Fibroblast of lung (primary cell): ENCODE measurements at regions not wholly inside any gene's neighbourhood (a gene's known extent, or its start where the extent isn't known, plus 50 kb on each side); places are given as distances from the start of the nearest gene placed in this dataset.

Experiments
- DNase-seq, 2 donors: peaks; one replicate each; pipeline versions ENCODE4 v3.0.0 to v3.0.0-alpha.2; 2010; ENCODE audit warnings: low read depth in 2 of 2
- H2AFZ ChIP-seq: 2 replicates; pipeline ENCODE4 v1.5.1; 2012; ENCODE audit warnings: low read length, control low read depth, inconsistent platforms
- H3K27ac ChIP-seq: 2 replicates; pipeline ENCODE4 v1.5.1; 2011; ENCODE audit warnings: low read length, control low read depth; ENCODE audit not compliant: insufficient read depth
- H3K27me3 ChIP-seq: 2 replicates; pipeline ENCODE4 v1.5.1; 2011; ENCODE audit warnings: mild to moderate bottlenecking, low read length; ENCODE audit not compliant: control insufficient read depth, insufficient read depth
- H3K36me3 ChIP-seq: 2 replicates; pipeline ENCODE4 v1.5.1; 2011; ENCODE audit warnings: low read length; ENCODE audit not compliant: control insufficient read depth, insufficient read depth
- H3K4me1 ChIP-seq: 2 replicates; pipeline ENCODE4 v1.5.1; 2011; ENCODE audit warnings: low read length; ENCODE audit not compliant: control insufficient read depth, insufficient read depth; ENCODE audit errors: extremely low read depth
- H3K4me2 ChIP-seq: 2 replicates; pipeline ENCODE4 v1.5.1; 2011; ENCODE audit warnings: low read length, control low read depth; ENCODE audit not compliant: insufficient read depth; ENCODE audit errors: extremely low read depth
- H3K4me3 ChIP-seq, 4 experiments: fragments of 200-600 bp in 1 of 4; sonication (generic) in 1 of 4; replicated peaks in 1 of 4; 2 replicates each; pipeline ENCODE4 v1.5.1; 2011 to 2016; ENCODE audit warnings: low read length in 4 of 4, low read depth in 3 of 4, mild to moderate bottlenecking in 3 of 4, control low read depth in 2 of 4, inconsistent platforms in 1 of 4, mixed read lengths in 1 of 4; ENCODE audit not compliant: insufficient read depth in 1 of 4; ENCODE audit errors: control extremely low read depth in 1 of 4
- H3K79me2 ChIP-seq: 2 replicates; pipeline ENCODE4 v1.5.1; 2012; ENCODE audit warnings: mild to moderate bottlenecking, low read length, inconsistent platforms; ENCODE audit not compliant: control insufficient read depth, insufficient read depth
- H3K9ac ChIP-seq: 2 replicates; pipeline ENCODE4 v1.5.1; 2011; ENCODE audit warnings: mild to moderate bottlenecking, low read length, control low read depth; ENCODE audit not compliant: insufficient read depth
- H3K9me3 ChIP-seq: 2 replicates; pipeline ENCODE4 v1.5.1; 2012; ENCODE audit warnings: low read depth, low read length; ENCODE audit not compliant: control insufficient read depth, insufficient read depth
- H4K20me1 ChIP-seq: 2 replicates; pipeline ENCODE4 v1.5.1; 2011; ENCODE audit warnings: low read length; ENCODE audit not compliant: control insufficient read depth, insufficient read depth; ENCODE audit errors: extremely low read depth
- EZH2 ChIP-seq: IDR thresholded peaks from 2 replicates; pipeline ENCODE4 v1.5.1; 2012; ENCODE audit warnings: low read length, control low read depth, mild to moderate bottlenecking; ENCODE audit errors: missing control alignments
- TF ChIP-seq, protein P1 (sequence below), 2 donors: IDR thresholded peaks in 1 of 2; conservative IDR thresholded peaks in 1 of 2; 1 replicate in 1 of 2; 2 replicates in 1 of 2; pipeline ENCODE4 v1.5.1; 2011 to 2012; ENCODE audit warnings: low read length in 2 of 2, control low read depth in 1 of 2, inconsistent platforms in 1 of 2, low read depth in 1 of 2, mild to moderate bottlenecking in 1 of 2

DNA sequence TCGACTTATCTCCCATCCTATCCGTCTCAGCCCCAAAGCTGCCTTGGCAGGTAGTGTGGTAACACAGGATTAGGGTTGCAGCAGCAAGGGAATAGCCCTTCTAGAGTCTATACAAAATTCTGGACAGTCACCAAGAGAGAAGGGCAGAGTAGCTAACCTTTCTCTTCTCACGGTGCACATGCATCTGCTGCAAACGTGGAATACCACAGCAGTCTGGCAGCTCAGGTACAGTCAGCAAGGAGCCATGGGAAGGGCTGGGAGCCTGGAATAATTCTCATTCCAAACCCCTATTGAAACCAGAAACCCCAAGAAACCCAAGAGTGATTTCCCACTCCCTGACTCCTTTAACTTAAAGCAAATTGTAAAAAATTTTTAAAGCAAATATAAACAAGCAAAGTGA, 92.3 kb upstream of the THRB start:
- no peak overlapping the region for H3K4me2 ChIP-seq
- no peaks in the 10 kb centered on the region for H4K20me1 ChIP-seq

DNA sequence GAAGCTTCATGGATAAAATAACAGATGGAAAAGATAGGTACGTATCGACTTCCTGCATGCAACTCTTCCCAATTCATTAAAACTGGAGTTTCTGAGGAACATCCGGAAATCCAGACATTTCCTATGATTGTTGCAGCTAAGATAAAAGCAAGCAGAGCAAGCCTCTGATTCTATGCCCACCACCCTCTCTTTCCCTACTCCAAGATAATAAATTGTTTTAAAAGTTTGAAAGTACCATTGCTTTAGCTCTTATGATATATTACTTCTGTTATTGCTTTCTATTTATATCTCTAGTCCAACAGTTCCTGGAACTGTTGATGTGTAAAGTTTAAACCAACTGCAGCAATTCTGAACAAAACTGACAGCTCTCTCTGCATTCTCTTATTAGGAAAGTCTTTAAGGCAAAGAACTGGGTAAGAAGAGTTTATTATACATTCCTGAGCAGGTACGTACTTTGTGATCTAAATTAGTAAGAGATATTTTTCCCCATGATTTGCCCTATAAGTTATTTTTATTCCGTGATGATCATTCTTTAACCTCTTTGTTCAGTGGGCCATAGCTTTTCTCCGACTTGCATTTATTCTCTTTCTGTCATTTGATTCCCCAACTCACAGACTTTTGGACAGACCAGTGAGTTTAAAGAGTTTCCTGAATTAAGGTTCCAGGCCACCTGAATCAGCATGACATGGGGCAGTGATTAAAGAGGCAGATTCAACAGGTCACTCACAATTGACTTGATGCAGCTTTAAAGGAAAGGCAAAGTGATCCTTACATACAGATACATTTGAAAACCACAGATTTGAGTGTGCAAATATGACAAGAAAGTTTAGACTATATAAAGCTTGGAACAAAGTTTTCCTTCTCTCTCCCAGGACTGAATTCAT, 94.2 kb upstream of the THRB start:
- TF ChIP-seq, protein P1, sequence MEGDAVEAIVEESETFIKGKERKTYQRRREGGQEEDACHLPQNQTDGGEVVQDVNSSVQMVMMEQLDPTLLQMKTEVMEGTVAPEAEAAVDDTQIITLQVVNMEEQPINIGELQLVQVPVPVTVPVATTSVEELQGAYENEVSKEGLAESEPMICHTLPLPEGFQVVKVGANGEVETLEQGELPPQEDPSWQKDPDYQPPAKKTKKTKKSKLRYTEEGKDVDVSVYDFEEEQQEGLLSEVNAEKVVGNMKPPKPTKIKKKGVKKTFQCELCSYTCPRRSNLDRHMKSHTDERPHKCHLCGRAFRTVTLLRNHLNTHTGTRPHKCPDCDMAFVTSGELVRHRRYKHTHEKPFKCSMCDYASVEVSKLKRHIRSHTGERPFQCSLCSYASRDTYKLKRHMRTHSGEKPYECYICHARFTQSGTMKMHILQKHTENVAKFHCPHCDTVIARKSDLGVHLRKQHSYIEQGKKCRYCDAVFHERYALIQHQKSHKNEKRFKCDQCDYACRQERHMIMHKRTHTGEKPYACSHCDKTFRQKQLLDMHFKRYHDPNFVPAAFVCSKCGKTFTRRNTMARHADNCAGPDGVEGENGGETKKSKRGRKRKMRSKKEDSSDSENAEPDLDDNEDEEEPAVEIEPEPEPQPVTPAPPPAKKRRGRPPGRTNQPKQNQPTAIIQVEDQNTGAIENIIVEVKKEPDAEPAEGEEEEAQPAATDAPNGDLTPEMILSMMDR (conservative IDR thresholded peaks at IDR 0.05 in 1 of 2, IDR thresholded peaks at IDR 0.05 in 1 of 2; ENCODE audit: low read depth in 1 of 2, low read length in 2 of 2), result no peak
- no peak for TF ChIP-seq EZH2

More for the DNA sequence above, 92.3 kb upstream of the THRB start:
- no peak for DNase-seq
- H3K27ac ChIP-seq, result no peak overlapping the region
- no peak overlapping the region for H3K9ac ChIP-seq
- no peak overlapping the region for H3K4me3 ChIP-seq
- no peaks in the 10 kb centered on the region for H3K4me1 ChIP-seq
- no peaks in the 10 kb centered on the region for H3K9me3 ChIP-seq
- no peak for TF ChIP-seq EZH2
- TF ChIP-seq, protein P1 (conservative IDR thresholded peaks at IDR 0.05 in 1 of 2, IDR thresholded peaks at IDR 0.05 in 1 of 2; ENCODE audit: low read depth in 1 of 2, low read length in 2 of 2), result no peak
- H3K27me3 ChIP-seq, result peaks cover 2% of the 10 kb centered on the region
- H3K79me2 ChIP-seq, result no peaks in the 10 kb centered on the region
- no peak overlapping the region for H2AFZ ChIP-seq
- no peaks in the 10 kb centered on the region for H3K36me3 ChIP-seq

DNA sequence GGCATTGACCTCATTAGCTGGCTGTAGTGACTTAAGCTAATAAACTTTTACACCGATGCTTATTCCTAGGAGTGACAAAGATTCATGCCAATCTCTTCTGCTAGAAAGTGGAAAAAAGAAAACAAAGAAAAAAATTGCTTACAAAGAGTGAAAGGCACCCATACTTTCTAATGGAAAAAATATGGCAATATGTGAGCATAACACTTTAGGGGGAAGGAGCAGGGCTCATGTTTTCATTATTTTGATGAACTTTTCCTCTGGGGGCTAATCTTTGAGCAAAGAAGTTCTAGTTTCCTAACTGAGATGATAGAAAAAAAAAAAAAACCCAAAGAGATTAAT, 94.8 kb upstream of the THRB start:
- peaks cover 2% of the 10 kb centered on the region for H3K27me3 ChIP-seq
- no peaks in the 10 kb centered on the region for H3K9me3 ChIP-seq
- no peak overlapping the region for H2AFZ ChIP-seq
- no peaks in the 10 kb centered on the region for H4K20me1 ChIP-seq
- DNase-seq, result no peak
- no peak overlapping the region for H3K4me2 ChIP-seq
- no peak for TF ChIP-seq EZH2
- TF ChIP-seq, protein P1 (conservative IDR thresholded peaks at IDR 0.05 in 1 of 2, IDR thresholded peaks at IDR 0.05 in 1 of 2; ENCODE audit: low read depth in 1 of 2, low read length in 2 of 2), result no peak
- no peak overlapping the region for H3K9ac ChIP-seq
- no peaks in the 10 kb centered on the region for H3K4me1 ChIP-seq
- no peaks in the 10 kb centered on the region for H3K36me3 ChIP-seq
- no peaks in the 10 kb centered on the region for H3K79me2 ChIP-seq
- no peak overlapping the region for H3K27ac ChIP-seq
- no peak overlapping the region for H3K4me3 ChIP-seq

More for the DNA sequence above, 94.2 kb upstream of the THRB start:
- Histone ChIP-seq H3K9ac (no peak overlapping the region), H2AFZ (no peak overlapping the region), H3K4me2 (no peak overlapping the region), H3K27me3 (peaks cover 2% of the 10 kb centered on the region), H3K4me3 (no peak overlapping the region), H3K27ac (no peak overlapping the region), H3K36me3 (no peaks in the 10 kb centered on the region), H4K20me1 (no peaks in the 10 kb centered on the region), H3K4me1 (no peaks in the 10 kb centered on the region), H3K79me2 (no peaks in the 10 kb centered on the region), H3K9me3 (no peaks in the 10 kb centered on the region)
- DNase-seq, result no peak
